ENCODE measurements at regions not wholly inside any gene's neighbourhood (a gene's known extent, or its start where the extent isn't known, plus 50 kb on each side); places are given as distances from the start of the nearest gene placed in this dataset.
"Not testable (repeated sequence)": the region's sequence is repeated elsewhere in the genome, so short reads cannot be mapped to it uniquely, and the experiment has no call there.

GRCh38 chr4:162865102-162865501, 301.6 kb downstream of the NAF1 start:
- no peak for DNase-seq (ENCODE audit: low read depth in 2 of 2)
- H3K4me3 ChIP-seq (replicated peaks in 1 of 2; ENCODE audit: low read depth in 2 of 2, low read length in 2 of 2): no peak overlapping the region
- no peak for TF ChIP-seq CTCF (IDR thresholded peaks at IDR 0.05; ENCODE audit: low read depth, low read length)

- no peak overlapping the region for H3K4me3 ChIP-seq (replicated peaks in 1 of 2; ENCODE audit: low read depth in 2 of 2, low read length in 2 of 2)
- TF ChIP-seq CTCF (IDR thresholded peaks at IDR 0.05; ENCODE audit: low read depth, low read length): no peak
- no peak for DNase-seq (ENCODE audit: low read depth in 2 of 2)
Observed at GRCh38 chr4:162853788-162854187, 312.9 kb downstream of the NAF1 start.

GRCh38 chr4:162852642-162853041, 314.0 kb downstream of the NAF1 start:
- H3K4me3 ChIP-seq (replicated peaks in 1 of 2; ENCODE audit: low read depth in 2 of 2, low read length in 2 of 2): no peak overlapping the region
- DNase-seq (ENCODE audit: low read depth in 2 of 2): no peak
- TF ChIP-seq CTCF (IDR thresholded peaks at IDR 0.05; ENCODE audit: low read depth, low read length): no peak

GRCh38 chr4:162851241-162851758, 315.4 kb downstream of the NAF1 start:
- not testable (repeated sequence) for H3K4me3 ChIP-seq (replicated peaks in 1 of 2; ENCODE audit: low read depth in 2 of 2, low read length in 2 of 2)

GRCh38 chr4:162849937-162850336, 316.8 kb downstream of the NAF1 start:
- DNase-seq (ENCODE audit: low read depth in 2 of 2): no peak
- H3K4me3 ChIP-seq (replicated peaks in 1 of 2; ENCODE audit: low read depth in 2 of 2, low read length in 2 of 2): no peak overlapping the region
- no peak for TF ChIP-seq CTCF (IDR thresholded peaks at IDR 0.05; ENCODE audit: low read depth, low read length)

More at GRCh38 chr4:162851241-162851758, 315.4 kb downstream of the NAF1 start:
- not testable (repeated sequence) for DNase-seq (ENCODE audit: low read depth in 2 of 2)

GRCh38 chr4:162847945-162848549, 318.6 kb downstream of the NAF1 start:
- no peak overlapping the region for H3K4me3 ChIP-seq (replicated peaks in 1 of 2; ENCODE audit: low read depth in 2 of 2, low read length in 2 of 2)
- DNase-seq (ENCODE audit: low read depth in 2 of 2): no peak
- no peak for TF ChIP-seq CTCF (IDR thresholded peaks at IDR 0.05; ENCODE audit: low read depth, low read length)

GRCh38 chr4:162841753-162842152, 324.9 kb downstream of the NAF1 start:
- TF ChIP-seq CTCF (IDR thresholded peaks at IDR 0.05; ENCODE audit: low read depth, low read length): no peak
- no peak for DNase-seq (ENCODE audit: low read depth in 2 of 2)
- H3K4me3 ChIP-seq (replicated peaks in 1 of 2; ENCODE audit: low read depth in 2 of 2, low read length in 2 of 2): no peak overlapping the region
